Stomach (tissue), 4 donors: ENCODE measurements at regions not wholly inside any gene's neighbourhood (a gene's known extent, or its start where the extent isn't known, plus 50 kb on each side); places are given as distances from the start of the nearest gene placed in this dataset.
"Not testable (repeated sequence)": the region's sequence is repeated elsewhere in the genome, so short reads cannot be mapped to it uniquely, and the experiment has no call there.

ENCODE experiments used
- POLR2A ChIP-seq, 4 donors: fragments of 450-650 bp; IDR thresholded peaks; one replicate each; pipeline ENCODE4 v1.6.1; 2016; ENCODE audit warnings: antibody characterized with exemption in 4 of 4, control low read depth in 2 of 4, mild to moderate bottlenecking in 1 of 4, moderate library complexity in 1 of 4
- POLR2AphosphoS5 ChIP-seq, 3 donors: sonication (generic); formaldehyde crosslinking; IDR thresholded peaks; one replicate each; pipeline ENCODE4 v1.6.1; 2016; ENCODE audit warnings: antibody characterized with exemption in 3 of 3
- TF ChIP-seq, protein P1 (sequence below), 7 experiments: fragments of 450-650 bp in 4 of 7; fragments of 200-600 bp in 3 of 7; sonication (generic) in 3 of 7; IDR thresholded peaks; one replicate each; pipeline ENCODE4 v1.5.1; 2016 to 2019; ENCODE audit warnings: antibody characterized with exemption in 7 of 7, control low read depth in 2 of 7, mild to moderate bottlenecking in 1 of 7

DNA sequence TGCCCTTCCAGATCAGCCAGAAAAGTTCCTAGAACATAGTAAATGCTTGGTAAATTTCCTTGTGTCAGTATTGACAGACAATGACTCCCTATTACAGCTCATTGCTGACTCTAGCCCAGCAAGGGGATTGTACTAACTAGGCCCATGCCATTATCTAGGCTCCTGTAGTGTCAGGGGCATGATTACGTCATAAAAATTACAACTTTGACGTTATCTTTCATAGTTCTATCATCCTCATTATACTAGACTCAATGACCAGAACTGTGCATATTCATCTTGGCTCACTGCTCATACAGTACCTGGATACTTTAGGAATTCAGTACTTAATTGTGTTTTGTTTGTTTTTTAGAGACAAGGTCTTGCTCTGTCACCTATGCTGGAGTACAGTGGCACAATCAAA lies 118.7 kb downstream of the OR52B4 start:
- TF ChIP-seq, protein P1, sequence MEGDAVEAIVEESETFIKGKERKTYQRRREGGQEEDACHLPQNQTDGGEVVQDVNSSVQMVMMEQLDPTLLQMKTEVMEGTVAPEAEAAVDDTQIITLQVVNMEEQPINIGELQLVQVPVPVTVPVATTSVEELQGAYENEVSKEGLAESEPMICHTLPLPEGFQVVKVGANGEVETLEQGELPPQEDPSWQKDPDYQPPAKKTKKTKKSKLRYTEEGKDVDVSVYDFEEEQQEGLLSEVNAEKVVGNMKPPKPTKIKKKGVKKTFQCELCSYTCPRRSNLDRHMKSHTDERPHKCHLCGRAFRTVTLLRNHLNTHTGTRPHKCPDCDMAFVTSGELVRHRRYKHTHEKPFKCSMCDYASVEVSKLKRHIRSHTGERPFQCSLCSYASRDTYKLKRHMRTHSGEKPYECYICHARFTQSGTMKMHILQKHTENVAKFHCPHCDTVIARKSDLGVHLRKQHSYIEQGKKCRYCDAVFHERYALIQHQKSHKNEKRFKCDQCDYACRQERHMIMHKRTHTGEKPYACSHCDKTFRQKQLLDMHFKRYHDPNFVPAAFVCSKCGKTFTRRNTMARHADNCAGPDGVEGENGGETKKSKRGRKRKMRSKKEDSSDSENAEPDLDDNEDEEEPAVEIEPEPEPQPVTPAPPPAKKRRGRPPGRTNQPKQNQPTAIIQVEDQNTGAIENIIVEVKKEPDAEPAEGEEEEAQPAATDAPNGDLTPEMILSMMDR (IDR thresholded peaks at IDR 0.05) = not testable (repeated sequence)
- not testable (repeated sequence) for TF ChIP-seq POLR2AphosphoS5, POLR2A (IDR thresholded peaks at IDR 0.05)
